Prostate gland (tissue), 2 donors: ENCODE measurements at regions not wholly inside any gene's neighbourhood (a gene's known extent, or its start where the extent isn't known, plus 50 kb on each side); places are given as distances from the start of the nearest gene placed in this dataset.

Source experiments
- DNase-seq: peaks from one replicate; pipeline ENCODE4 v3.0.0-alpha.2; 2019; ENCODE audit warnings: low spot score
- H3K27ac ChIP-seq, 2 donors: fragments of 200-600 bp; sonication (generic); 2 replicates each; pipeline ENCODE4 v1.5.1; 2017 to 2019
- H3K27me3 ChIP-seq: fragments of 200-600 bp; sonication (generic); replicated peaks from 2 replicates; pipeline ENCODE4 v1.5.1; 2019; ENCODE audit not compliant: insufficient read depth
- H3K36me3 ChIP-seq, 2 donors: fragments of 200-600 bp; sonication (generic); 1 replicate in 1 of 2; 2 replicates in 1 of 2; pipeline versions ENCODE4 v1.5.1 to v1.8.1; 2017 to 2019
- H3K4me1 ChIP-seq: fragments of 200-600 bp; sonication (generic); replicated peaks from 2 replicates; pipeline ENCODE4 v1.5.1; 2019
- H3K4me3 ChIP-seq, 2 donors: fragments of 200-600 bp; sonication (generic); 2 replicates each; pipeline ENCODE4 v1.5.1; 2017 to 2019
- H3K9me3 ChIP-seq: fragments of 200-600 bp; sonication (generic); 2 replicates; pipeline ENCODE4 v1.5.1; 2017
- CTCF ChIP-seq, 4 experiments: fragments of 200-600 bp in 2 of 4; fragments of 450-650 bp in 2 of 4; sonication (generic) in 2 of 4; IDR thresholded peaks; 1 replicate in 3 of 4; 2 replicates in 1 of 4; pipeline ENCODE4 v1.5.1; 2016 to 2019; ENCODE audit warnings: antibody characterized with exemption in 4 of 4, mild to moderate bottlenecking in 2 of 4, moderate library complexity in 2 of 4
- POLR2A ChIP-seq: fragments of 450-650 bp; IDR thresholded peaks from one replicate; pipeline ENCODE4 v1.6.1; 2016; ENCODE audit warnings: antibody characterized with exemption, mild to moderate bottlenecking
- POLR2AphosphoS5 ChIP-seq: sonication (generic); formaldehyde crosslinking; IDR thresholded peaks from one replicate; pipeline ENCODE4 v1.6.1; 2017; ENCODE audit warnings: antibody characterized with exemption
- WGBS: methylation state at CpG from one replicate; pipeline ENCODE4 v1.1.5; 2018; 5-methylcytosine and 5-hydroxymethylcytosine counted together
- intact Hi-C: fragments of 100-400 bp; cut with DNase I; formaldehyde crosslinking; loops from one replicate; pipeline ENCODE4 v1.14.2; 2022

- H3K4me3 ChIP-seq: no peak overlapping the region
- H3K27me3 ChIP-seq: no peaks in the 10 kb centered on the region
- no peaks in the 10 kb centered on the region for H3K9me3 ChIP-seq
- WGBS: 91% methylated on average over 3 of the region's 3 CpGs
- no peak for TF ChIP-seq POLR2A
- no peak for TF ChIP-seq POLR2AphosphoS5
- TF ChIP-seq CTCF (IDR thresholded peaks at IDR 0.05): no peak
- H3K36me3 ChIP-seq: no peaks in the 10 kb centered on the region
- no peak for DNase-seq
- no peak overlapping the region for H3K27ac ChIP-seq
- H3K4me1 ChIP-seq: no peaks in the 10 kb centered on the region
- intact Hi-C loops: no loop called here
These were observed 651.0 kb downstream of the NR2F1-AS1 start for GRCh38 chr5:92930057-92930456.

- Histone ChIP-seq H3K4me1 (no peaks in the 10 kb centered on the region), H3K9me3 (no peaks in the 10 kb centered on the region), H3K36me3 (no peaks in the 10 kb centered on the region), H3K27me3 (no peaks in the 10 kb centered on the region), H3K4me3 (no peak overlapping the region), H3K27ac (no peak overlapping the region)
- TF ChIP-seq POLR2A: no peak
- no peak for TF ChIP-seq CTCF (IDR thresholded peaks at IDR 0.05)
- no peak for TF ChIP-seq POLR2AphosphoS5
- WGBS: 49% methylated on average over 4 of the region's 4 CpGs
- no peak for DNase-seq
- intact Hi-C loops: no loop called here
These were observed 653.7 kb downstream of the NR2F1-AS1 start for GRCh38 chr5:92927291-92927778.

- Histone ChIP-seq H3K27me3 (no peaks in the 10 kb centered on the region), H3K36me3 (no peaks in the 10 kb centered on the region), H3K27ac (no peak overlapping the region), H3K4me1 (no peaks in the 10 kb centered on the region), H3K9me3 (no peaks in the 10 kb centered on the region), H3K4me3 (no peak overlapping the region)
- no peak for TF ChIP-seq POLR2AphosphoS5
- TF ChIP-seq POLR2A: no peak
- TF ChIP-seq CTCF (IDR thresholded peaks at IDR 0.05): no peak
- no peak for DNase-seq
- WGBS: 82% methylated on average over 1 of the region's 1 CpG
- intact Hi-C loops: no loop called here
These were observed 657.1 kb downstream of the NR2F1-AS1 start for GRCh38 chr5:92923885-92924284.

GRCh38 chr5:92922231-92922967 is 658.6 kb downstream of the NR2F1-AS1 start:
- no peak for DNase-seq
- WGBS: 80% methylated on average over 5 of the region's 5 CpGs
- intact Hi-C loops: no loop called here

More at GRCh38 chr5:92922231-92922967, 658.6 kb downstream of the NR2F1-AS1 start:
- TF ChIP-seq POLR2A (no peak), POLR2AphosphoS5 (no peak), CTCF (IDR thresholded peaks at IDR 0.05) (no peak)
- H3K36me3 ChIP-seq: no peaks in the 10 kb centered on the region
- H3K27ac ChIP-seq: no peak overlapping the region
- no peaks in the 10 kb centered on the region for H3K9me3 ChIP-seq
- no peak overlapping the region for H3K4me3 ChIP-seq
- H3K4me1 ChIP-seq: no peaks in the 10 kb centered on the region
- no peaks in the 10 kb centered on the region for H3K27me3 ChIP-seq
